Panc1 (cell line): ENCODE measurements at regions not wholly inside any gene's neighbourhood (a gene's known extent, or its start where the extent isn't known, plus 50 kb on each side); places are given as distances from the start of the nearest gene placed in this dataset.

ENCODE experiments used
- CTCF ChIP-seq: fragments of 450-650 bp; IDR thresholded peaks from 2 replicates; pipeline ENCODE4 v1.5.1; 2017; ENCODE audit warnings: mild to moderate bottlenecking
- TF ChIP-seq, protein P1 (sequence below), 2 experiments: IDR thresholded peaks; 2 replicates each; pipeline ENCODE4 v1.6.1; 2011 to 2012; ENCODE audit warnings: low read depth in 2 of 2, control low read depth in 1 of 2, low read length in 1 of 2, mild to moderate bottlenecking in 1 of 2, moderate library complexity in 1 of 2; ENCODE audit not compliant: insufficient read depth in 1 of 2

DNA sequence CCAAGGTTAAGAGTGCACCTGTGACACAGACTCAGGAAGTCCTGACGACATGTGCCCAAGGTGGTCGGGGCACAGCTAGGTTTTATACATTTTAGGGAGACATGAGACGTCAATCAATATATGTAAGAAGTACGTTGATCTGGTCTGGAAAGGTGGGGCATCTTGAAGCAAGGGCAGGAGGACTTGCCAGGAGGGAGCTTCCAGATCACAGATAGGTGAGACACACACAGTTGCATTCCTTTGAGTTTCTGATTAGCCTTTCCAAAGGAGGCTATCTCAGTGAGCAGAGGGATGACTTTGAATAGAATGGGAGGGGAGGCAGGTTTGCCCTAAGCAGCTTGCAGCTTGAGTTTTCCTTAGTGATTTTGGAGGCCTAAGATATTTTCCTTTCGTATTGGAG is 257.4 kb downstream of the CGGBP1 start:
- no peak for TF ChIP-seq CTCF
- TF ChIP-seq, protein P1, sequence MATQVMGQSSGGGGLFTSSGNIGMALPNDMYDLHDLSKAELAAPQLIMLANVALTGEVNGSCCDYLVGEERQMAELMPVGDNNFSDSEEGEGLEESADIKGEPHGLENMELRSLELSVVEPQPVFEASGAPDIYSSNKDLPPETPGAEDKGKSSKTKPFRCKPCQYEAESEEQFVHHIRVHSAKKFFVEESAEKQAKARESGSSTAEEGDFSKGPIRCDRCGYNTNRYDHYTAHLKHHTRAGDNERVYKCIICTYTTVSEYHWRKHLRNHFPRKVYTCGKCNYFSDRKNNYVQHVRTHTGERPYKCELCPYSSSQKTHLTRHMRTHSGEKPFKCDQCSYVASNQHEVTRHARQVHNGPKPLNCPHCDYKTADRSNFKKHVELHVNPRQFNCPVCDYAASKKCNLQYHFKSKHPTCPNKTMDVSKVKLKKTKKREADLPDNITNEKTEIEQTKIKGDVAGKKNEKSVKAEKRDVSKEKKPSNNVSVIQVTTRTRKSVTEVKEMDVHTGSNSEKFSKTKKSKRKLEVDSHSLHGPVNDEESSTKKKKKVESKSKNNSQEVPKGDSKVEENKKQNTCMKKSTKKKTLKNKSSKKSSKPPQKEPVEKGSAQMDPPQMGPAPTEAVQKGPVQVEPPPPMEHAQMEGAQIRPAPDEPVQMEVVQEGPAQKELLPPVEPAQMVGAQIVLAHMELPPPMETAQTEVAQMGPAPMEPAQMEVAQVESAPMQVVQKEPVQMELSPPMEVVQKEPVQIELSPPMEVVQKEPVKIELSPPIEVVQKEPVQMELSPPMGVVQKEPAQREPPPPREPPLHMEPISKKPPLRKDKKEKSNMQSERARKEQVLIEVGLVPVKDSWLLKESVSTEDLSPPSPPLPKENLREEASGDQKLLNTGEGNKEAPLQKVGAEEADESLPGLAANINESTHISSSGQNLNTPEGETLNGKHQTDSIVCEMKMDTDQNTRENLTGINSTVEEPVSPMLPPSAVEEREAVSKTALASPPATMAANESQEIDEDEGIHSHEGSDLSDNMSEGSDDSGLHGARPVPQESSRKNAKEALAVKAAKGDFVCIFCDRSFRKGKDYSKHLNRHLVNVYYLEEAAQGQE (IDR thresholded peaks at IDR 0.05; ENCODE audit: insufficient read depth in 1 of 2, low read depth in 2 of 2, low read length in 1 of 2) = no peak
